Neuronal stem cell (in vitro differentiated cells): ENCODE measurements at regions not wholly inside any gene's neighbourhood (a gene's known extent, or its start where the extent isn't known, plus 50 kb on each side); places are given as distances from the start of the nearest gene placed in this dataset.

Experiments
- DNase-seq: peaks from one replicate; pipeline ENCODE4 v3.0.0-alpha.2; 2013; ENCODE audit warnings: low spot score
- H2AFZ ChIP-seq: one replicate; pipeline ENCODE4 v1.6.1; 2013; ENCODE audit warnings: mild to moderate bottlenecking, low read length, inconsistent platforms
- H2AK5ac ChIP-seq: 2 replicates; pipeline ENCODE4 v1.6.1; 2013; ENCODE audit warnings: low read depth, mild to moderate bottlenecking, inconsistent platforms, low read length, moderate library complexity, mixed read lengths
- H2BK120ac ChIP-seq: 2 replicates; pipeline ENCODE4 v1.6.1; 2013; ENCODE audit warnings: low read depth, mild to moderate bottlenecking, inconsistent platforms, low read length, moderate library complexity, mixed read lengths
- H2BK12ac ChIP-seq: one replicate; pipeline ENCODE4 v1.6.1; 2013; ENCODE audit warnings: low read length, inconsistent platforms
- H2BK15ac ChIP-seq: 2 replicates; pipeline ENCODE4 v1.6.1; 2013; ENCODE audit warnings: mild to moderate bottlenecking, low read length, inconsistent platforms, mixed read lengths
- H2BK5ac ChIP-seq: one replicate; pipeline ENCODE4 v1.6.1; 2013; ENCODE audit warnings: inconsistent platforms, mild to moderate bottlenecking, low read length, moderate library complexity
- H3K14ac ChIP-seq: one replicate; pipeline ENCODE4 v1.6.1; 2013; ENCODE audit warnings: low read length, inconsistent platforms
- H3K18ac ChIP-seq: 2 replicates; pipeline ENCODE4 v1.6.1; 2013; ENCODE audit warnings: low read length, inconsistent platforms
- H3K23ac ChIP-seq: 2 replicates; pipeline ENCODE4 v1.6.1; 2013; ENCODE audit warnings: low read depth, mild to moderate bottlenecking, mixed read lengths, low read length, inconsistent platforms; ENCODE audit not compliant: poor library complexity
- H3K27ac ChIP-seq: replicated peaks from 3 replicates; pipeline ENCODE4 v1.5.1; 2013; ENCODE audit warnings: low read length, inconsistent platforms
- H3K27me3 ChIP-seq, 3 experiments: 2 replicates each; pipeline ENCODE4 v1.6.1; 2013; ENCODE audit warnings: low read length in 3 of 3, mild to moderate bottlenecking in 2 of 3, inconsistent platforms in 1 of 3, low read depth in 1 of 3, mixed read lengths in 1 of 3, moderate library complexity in 1 of 3; ENCODE audit not compliant: control insufficient read depth in 3 of 3, insufficient read depth in 3 of 3
- H3K36me3 ChIP-seq, 2 donors: replicated peaks in 1 of 2; 2 replicates each; pipeline ENCODE4 v1.6.1; 2013; ENCODE audit warnings: low read length in 2 of 2; ENCODE audit not compliant: control insufficient read depth in 2 of 2, insufficient read depth in 2 of 2
- H3K4ac ChIP-seq: 2 replicates; pipeline ENCODE4 v1.6.1; 2013; ENCODE audit warnings: inconsistent platforms, mild to moderate bottlenecking, low read length, moderate library complexity
- H3K4me1 ChIP-seq, 2 donors: 1 replicate in 1 of 2; 2 replicates in 1 of 2; pipeline ENCODE4 v1.6.1; 2013; ENCODE audit warnings: low read length in 2 of 2, low read depth in 1 of 2; ENCODE audit not compliant: control insufficient read depth in 2 of 2, insufficient read depth in 1 of 2
- H3K4me2 ChIP-seq: one replicate; pipeline ENCODE4 v1.6.1; 2013; ENCODE audit warnings: mild to moderate bottlenecking, low read length, inconsistent platforms; ENCODE audit not compliant: insufficient read depth, poor library complexity, severe bottlenecking
- H3K4me3 ChIP-seq, 2 donors: 2 replicates each; pipeline ENCODE4 v1.5.1; 2013; ENCODE audit warnings: low read length in 2 of 2, mild to moderate bottlenecking in 2 of 2, inconsistent platforms in 1 of 2, moderate library complexity in 1 of 2
- H3K79me1 ChIP-seq: one replicate; pipeline ENCODE4 v1.6.1; 2013; ENCODE audit warnings: low read depth, mild to moderate bottlenecking, inconsistent platforms, low read length, moderate library complexity
- H3K9ac ChIP-seq: one replicate; pipeline ENCODE4 v1.6.1; 2013; ENCODE audit warnings: mild to moderate bottlenecking, low read depth, low read length, inconsistent platforms; ENCODE audit not compliant: poor library complexity
- H3K9me3 ChIP-seq, 2 donors: replicated peaks in 1 of 2; 2 replicates each; pipeline versions ENCODE3 to v1.6.1; 2013; ENCODE audit warnings: low read length in 2 of 2, mild to moderate bottlenecking in 2 of 2, inconsistent platforms in 1 of 2, low read depth in 1 of 2, mixed read lengths in 1 of 2, moderate library complexity in 1 of 2; ENCODE audit not compliant: control insufficient read depth in 2 of 2, insufficient read depth in 1 of 2
- H4K8ac ChIP-seq: one replicate; pipeline ENCODE4 v1.6.1; 2013; ENCODE audit warnings: low read depth, mild to moderate bottlenecking, inconsistent platforms, low read length, moderate library complexity
- H4K91ac ChIP-seq: one replicate; pipeline ENCODE4 v1.6.1; 2013; ENCODE audit warnings: low read length, low read depth, mild to moderate bottlenecking, inconsistent platforms; ENCODE audit not compliant: poor library complexity
- WGBS, 2 donors: extraction: QIAGEN DNeasy Blood & Tissue Kit; methylation state at CpG; one replicate each; pipeline ENCODE4 v1.1.7; 2013; ENCODE audit warnings: missing lambda C conversion rate in 2 of 2, mixed read lengths in 1 of 2; ENCODE audit not compliant: insufficient read length in 2 of 2, insufficient replicate concordance in 1 of 2; ENCODE audit errors: extremely low coverage in 2 of 2; 5-methylcytosine and 5-hydroxymethylcytosine counted together

DNA sequence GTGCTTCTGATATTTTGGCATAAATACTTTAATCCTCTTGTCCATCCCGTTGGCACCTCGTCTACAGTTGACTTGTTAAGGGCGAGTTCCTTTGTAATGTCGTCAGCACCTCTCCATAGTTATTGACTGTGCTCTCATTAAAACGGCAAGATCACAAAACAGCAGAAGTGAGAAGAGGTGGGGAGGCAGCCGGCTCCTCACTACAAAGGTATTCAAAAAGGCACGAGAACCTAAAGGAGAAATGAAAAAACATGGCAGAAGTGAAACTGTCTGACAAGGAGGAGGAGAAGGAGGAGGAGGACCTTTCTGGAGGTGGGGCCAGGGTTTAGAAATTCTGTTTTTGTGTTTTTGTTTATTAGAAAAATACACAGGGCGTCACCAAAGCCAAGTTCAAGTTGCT lies 235.6 kb downstream of the BCL11A start:
- Histone ChIP-seq H3K14ac (no peak overlapping the region), H3K27ac (no peak overlapping the region), H3K4ac (no peak overlapping the region), H2BK120ac (no peak overlapping the region), H3K79me1 (no peaks in the 10 kb centered on the region), H3K9ac (no peak overlapping the region), H2AFZ (no peak overlapping the region), H3K4me1 (peaks cover 0 to 3% of the 10 kb centered on the region in 2 donors), H3K4me3 (no peak overlapping the region), H3K18ac (no peak overlapping the region), H3K27me3 (peaks cover 0 to 8% (median 0%) of the 10 kb centered on the region in 3 experiments), H2BK15ac (no peak overlapping the region), H2BK12ac (no peak overlapping the region), H3K23ac (no peak overlapping the region), H4K8ac (no peak overlapping the region), H3K9me3 (no peaks in the 10 kb centered on the region), H4K91ac (no peak overlapping the region), H3K36me3 (no peaks in the 10 kb centered on the region), H2BK5ac (no peak overlapping the region), H2AK5ac (no peak overlapping the region), H3K4me2 (no peak overlapping the region)
- DNase-seq = no peak
- WGBS, 2 donors = no CpG with 5 or more reads among the region's 8 CpGs

DNA sequence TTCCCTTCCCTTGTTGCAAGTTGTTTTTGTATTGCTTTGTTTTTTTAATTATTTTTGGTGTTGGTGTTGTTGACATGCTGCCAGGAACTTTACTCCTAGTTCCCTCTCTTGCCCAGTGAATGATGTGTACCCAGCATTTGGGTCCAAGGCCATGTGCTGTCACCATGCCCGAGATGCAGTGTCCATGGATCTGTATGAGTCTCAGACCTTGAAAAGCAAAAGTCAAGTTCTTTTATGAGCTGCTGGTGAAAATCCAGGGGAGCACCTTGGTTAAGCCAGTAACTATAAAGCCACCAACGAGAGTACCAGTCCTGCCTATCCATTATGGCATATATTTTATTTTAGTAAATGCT lies 236.4 kb downstream of the BCL11A start:
- H3K9ac ChIP-seq = no peak overlapping the region
- H2AFZ ChIP-seq = no peak overlapping the region
- H3K4me2 ChIP-seq = no peak overlapping the region
- no peak overlapping the region for H3K27ac ChIP-seq
- no peak overlapping the region for H4K8ac ChIP-seq
- H3K36me3 ChIP-seq = no peaks in the 10 kb centered on the region
- no peak overlapping the region for H2BK15ac ChIP-seq
- DNase-seq = no peak
- WGBS, 2 donors = no CpG with 5 or more reads among the region's 2 CpGs
- no peak overlapping the region for H3K4ac ChIP-seq
- no peaks in the 10 kb centered on the region for H3K9me3 ChIP-seq
- no peak overlapping the region for H2BK120ac ChIP-seq
- no peak overlapping the region for H2BK12ac ChIP-seq
- H2AK5ac ChIP-seq = no peak overlapping the region
- no peak overlapping the region for H4K91ac ChIP-seq
- no peak overlapping the region for H3K14ac ChIP-seq
- no peaks in the 10 kb centered on the region for H3K79me1 ChIP-seq
- H3K18ac ChIP-seq = no peak overlapping the region
- no peak overlapping the region for H3K23ac ChIP-seq
- no peak overlapping the region for H3K4me3 ChIP-seq
- no peak overlapping the region for H2BK5ac ChIP-seq
- H3K27me3 ChIP-seq = peaks cover 0 to 8% (median 0%) of the 10 kb centered on the region in 3 experiments
- peaks cover 0 to 3% of the 10 kb centered on the region in 2 donors for H3K4me1 ChIP-seq

DNA sequence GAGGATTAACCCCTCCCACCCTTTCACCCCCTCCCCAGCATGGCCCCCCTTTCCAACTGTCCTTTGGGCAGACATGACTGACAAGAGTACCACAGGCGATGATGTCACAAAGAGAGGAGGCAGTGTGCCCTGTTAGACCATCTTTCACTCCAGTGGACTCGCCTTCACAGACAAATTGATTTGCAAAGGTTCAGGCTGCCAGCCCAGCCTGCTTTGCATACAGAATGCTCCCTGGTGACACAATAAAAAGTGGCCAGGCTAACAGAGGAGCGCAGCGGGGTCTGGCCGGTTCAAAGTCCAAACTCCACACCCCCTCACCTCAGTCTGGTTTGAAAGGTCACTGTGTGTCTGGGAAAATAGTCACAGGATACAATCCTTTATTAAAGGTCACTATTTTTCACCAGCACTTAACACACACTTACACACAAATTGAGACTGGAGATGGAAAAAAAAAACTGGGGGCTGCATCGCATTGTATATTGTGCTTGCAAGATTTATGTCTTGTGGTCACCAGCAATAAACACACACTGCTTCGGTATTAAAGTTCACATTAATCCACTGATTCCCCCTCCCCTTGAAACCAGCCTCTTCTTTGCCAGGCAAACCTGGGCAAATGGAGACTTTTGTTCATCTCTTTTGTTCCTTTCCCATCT lies 236.9 kb downstream of the BCL11A start:
- Histone ChIP-seq H4K91ac (no peak overlapping the region), H3K9ac (no peak overlapping the region), H3K18ac (no peak overlapping the region), H3K4ac (no peak overlapping the region), H3K27me3 (peaks cover 0 to 8% (median 0%) of the 10 kb centered on the region in 3 experiments), H3K36me3 (no peaks in the 10 kb centered on the region), H3K27ac (no peak overlapping the region), H4K8ac (no peak overlapping the region), H3K79me1 (no peaks in the 10 kb centered on the region), H3K9me3 (no peaks in the 10 kb centered on the region), H3K23ac (no peak overlapping the region), H2BK120ac (no peak overlapping the region), H2AFZ (peak overlapping the region; percentile 58), H2BK5ac (no peak overlapping the region), H3K4me2 (no peak overlapping the region), H3K4me3 (no peak overlapping the region), H3K4me1 (peaks cover 0 to 3% of the 10 kb centered on the region in 2 donors), H2BK15ac (no peak overlapping the region), H2BK12ac (no peak overlapping the region), H3K14ac (no peak overlapping the region), H2AK5ac (no peak overlapping the region)
- WGBS, 2 donors = no CpG with 5 or more reads among the region's 7 CpGs
- peak; percentile 38 for DNase-seq

DNA sequence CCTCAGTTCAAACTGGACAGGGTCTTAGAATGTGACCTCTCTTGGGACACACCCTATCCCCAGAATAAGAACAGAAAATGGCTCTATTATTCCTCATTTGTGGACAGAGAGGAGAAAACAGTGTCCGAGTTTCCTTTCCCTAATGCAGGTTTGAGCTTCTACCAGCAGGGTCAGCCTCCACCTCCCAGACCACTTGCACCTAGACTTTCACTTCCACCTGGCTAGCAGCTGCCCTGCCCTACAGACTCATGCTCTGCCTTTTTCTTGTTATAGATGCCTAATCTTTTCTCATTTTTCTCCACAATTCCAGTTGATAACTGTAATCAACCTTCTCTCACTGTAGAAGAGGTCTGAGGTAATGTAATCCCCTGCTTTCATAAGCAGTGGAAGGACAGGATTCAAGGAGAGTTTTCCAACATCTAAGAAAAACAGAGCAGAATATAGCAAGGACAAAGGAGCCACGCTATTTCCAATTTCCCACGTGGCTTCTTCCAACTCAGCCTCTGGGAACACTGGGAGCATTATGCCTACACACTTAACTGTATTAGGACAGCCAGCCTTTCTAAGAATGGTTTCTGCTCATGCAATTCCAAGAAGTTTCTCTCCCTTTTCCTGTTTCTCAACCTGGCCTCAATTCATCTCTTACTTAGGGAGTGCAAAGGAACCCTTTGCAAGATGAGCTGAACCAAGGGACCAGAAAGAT lies 239.8 kb downstream of the BCL11A start:
- no peak for DNase-seq
- peaks cover 0 to 7% (median 0%) of the 10 kb centered on the region in 3 experiments for H3K27me3 ChIP-seq

More for the DNA sequence above, 239.8 kb downstream of the BCL11A start:
- Histone ChIP-seq H4K91ac (no peak overlapping the region), H2AK5ac (no peak overlapping the region), H3K4me3 (no peak overlapping the region), H2BK5ac (no peak overlapping the region), H4K8ac (no peak overlapping the region), H3K27ac (no peak overlapping the region), H3K14ac (no peak overlapping the region), H2BK12ac (no peak overlapping the region), H2BK120ac (no peak overlapping the region), H3K9ac (no peak overlapping the region), H3K4me1 (peaks cover 0 to 5% of the 10 kb centered on the region in 2 donors), H2AFZ (no peak overlapping the region), H2BK15ac (no peak overlapping the region), H3K4ac (no peak overlapping the region), H3K79me1 (no peaks in the 10 kb centered on the region), H3K4me2 (no peak overlapping the region), H3K9me3 (no peaks in the 10 kb centered on the region), H3K18ac (no peak overlapping the region), H3K36me3 (no peaks in the 10 kb centered on the region), H3K23ac (no peak overlapping the region)
- WGBS, 2 donors = no CpG with 5 or more reads among the region's 3 CpGs
